ENCODE measurements at regions not wholly inside any gene's neighbourhood (a gene's known extent, or its start where the extent isn't known, plus 50 kb on each side); places are given as distances from the start of the nearest gene placed in this dataset.

GRCh38 chr1:58942759-58943191 lies 158.9 kb upstream of the JUN start:
- TF ChIP-seq CTCF (IDR thresholded peaks at IDR 0.05; ENCODE audit: low read depth, low read length) = no peak
- H3K9me3 ChIP-seq (ENCODE audit: severe bottlenecking) = no peaks in the 10 kb centered on the region
- no peaks in the 10 kb centered on the region for H3K36me3 ChIP-seq
- no peak for DNase-seq
- no peak overlapping the region for H3K4me3 ChIP-seq (ENCODE audit: low read depth, low read length)
- H3K27me3 ChIP-seq (ENCODE audit: insufficient read depth, low read depth, severe bottlenecking) = no peaks in the 10 kb centered on the region
- H3K27ac ChIP-seq = no peak overlapping the region

GRCh38 chr1:58943776-58944175 lies 159.9 kb upstream of the JUN start:
- Histone ChIP-seq H3K9me3 (ENCODE audit: severe bottlenecking) (no peaks in the 10 kb centered on the region), H3K27me3 (ENCODE audit: insufficient read depth, low read depth, severe bottlenecking) (no peaks in the 10 kb centered on the region), H3K36me3 (no peaks in the 10 kb centered on the region), H3K4me3 (ENCODE audit: low read depth, low read length) (no peak overlapping the region), H3K27ac (no peak overlapping the region)
- DNase-seq = no peak
- no peak for TF ChIP-seq CTCF (IDR thresholded peaks at IDR 0.05; ENCODE audit: low read depth, low read length)

- no peak overlapping the region for H3K27ac ChIP-seq
- H3K4me3 ChIP-seq (ENCODE audit: low read depth, low read length) = no peak overlapping the region
- TF ChIP-seq CTCF (IDR thresholded peaks at IDR 0.05; ENCODE audit: low read depth, low read length) = no peak
- no peaks in the 10 kb centered on the region for H3K36me3 ChIP-seq
- no peaks in the 10 kb centered on the region for H3K27me3 ChIP-seq (ENCODE audit: insufficient read depth, low read depth, severe bottlenecking)
- H3K9me3 ChIP-seq (ENCODE audit: severe bottlenecking) = no peaks in the 10 kb centered on the region
- DNase-seq = no peak
These were observed 160.6 kb upstream of the JUN start for GRCh38 chr1:58944439-58944838.

GRCh38 chr1:58946390-58946789 lies 162.5 kb upstream of the JUN start:
- H3K27ac ChIP-seq = no peak overlapping the region
- no peak for DNase-seq
- no peaks in the 10 kb centered on the region for H3K36me3 ChIP-seq
- H3K27me3 ChIP-seq (ENCODE audit: insufficient read depth, low read depth, severe bottlenecking) = no peaks in the 10 kb centered on the region
- H3K9me3 ChIP-seq (ENCODE audit: severe bottlenecking) = no peaks in the 10 kb centered on the region
- H3K4me3 ChIP-seq (ENCODE audit: low read depth, low read length) = no peak overlapping the region
- TF ChIP-seq CTCF (IDR thresholded peaks at IDR 0.05; ENCODE audit: low read depth, low read length) = no peak

GRCh38 chr1:58948671-58949070 lies 164.8 kb upstream of the JUN start:
- DNase-seq = no peak
- Histone ChIP-seq H3K36me3 (no peaks in the 10 kb centered on the region), H3K27me3 (ENCODE audit: insufficient read depth, low read depth, severe bottlenecking) (no peaks in the 10 kb centered on the region), H3K4me3 (ENCODE audit: low read depth, low read length) (no peak overlapping the region), H3K9me3 (ENCODE audit: severe bottlenecking) (no peaks in the 10 kb centered on the region), H3K27ac (no peak overlapping the region)
- no peak for TF ChIP-seq CTCF (IDR thresholded peaks at IDR 0.05; ENCODE audit: low read depth, low read length)

- H3K9me3 ChIP-seq (ENCODE audit: severe bottlenecking) = no peaks in the 10 kb centered on the region
- DNase-seq = no peak
- no peak for TF ChIP-seq CTCF (IDR thresholded peaks at IDR 0.05; ENCODE audit: low read depth, low read length)
- no peak overlapping the region for H3K27ac ChIP-seq
- H3K4me3 ChIP-seq (ENCODE audit: low read depth, low read length) = no peak overlapping the region
- no peaks in the 10 kb centered on the region for H3K36me3 ChIP-seq
- no peaks in the 10 kb centered on the region for H3K27me3 ChIP-seq (ENCODE audit: insufficient read depth, low read depth, severe bottlenecking)
These were observed 165.8 kb upstream of the JUN start for GRCh38 chr1:58949551-58950220.
